ENCODE measurements at regions not wholly inside any gene's neighbourhood (a gene's known extent, or its start where the extent isn't known, plus 50 kb on each side); places are given as distances from the start of the nearest gene placed in this dataset.

DNA sequence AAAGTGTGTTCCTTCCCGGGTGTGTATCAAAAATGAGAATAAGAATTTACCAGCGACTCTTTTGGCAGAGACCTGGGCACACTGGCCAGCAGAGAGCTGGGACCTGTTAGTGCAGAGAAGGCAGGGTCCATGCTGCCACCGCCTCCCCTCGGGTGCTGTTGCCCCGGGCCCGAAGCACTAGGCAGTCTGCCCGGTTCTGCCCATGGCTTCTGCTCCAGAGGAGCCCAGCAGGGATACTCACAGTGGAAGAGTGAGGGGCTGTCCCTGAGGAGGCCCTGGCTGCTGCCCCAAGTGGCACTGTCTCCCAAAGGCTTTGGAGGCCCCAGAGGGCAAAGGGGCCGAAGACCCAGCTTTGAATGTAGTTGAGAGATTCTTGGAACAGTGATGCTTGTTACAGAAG is 80.5 kb downstream of the MIS18A start:
- H3K27ac ChIP-seq (ENCODE audit: low read length) = no peak overlapping the region
- H3K27me3 ChIP-seq (ENCODE audit: low read length) = peaks cover 59% of the 10 kb centered on the region
- no peaks in the 10 kb centered on the region for H4K20me1 ChIP-seq (ENCODE audit: low read length)
- no peaks in the 10 kb centered on the region for H3K79me2 ChIP-seq (ENCODE audit: low read length)
- ATAC-seq (no peak), DNase-seq (no peak)
- no peak overlapping the region for H3K4me3 ChIP-seq (ENCODE audit: low read length)
- no peak overlapping the region for H3K9ac ChIP-seq (ENCODE audit: low read length)
- no peaks in the 10 kb centered on the region for H3F3A ChIP-seq (ENCODE audit: low read length, unreplicated experiment)
- TF ChIP-seq, protein P1, sequence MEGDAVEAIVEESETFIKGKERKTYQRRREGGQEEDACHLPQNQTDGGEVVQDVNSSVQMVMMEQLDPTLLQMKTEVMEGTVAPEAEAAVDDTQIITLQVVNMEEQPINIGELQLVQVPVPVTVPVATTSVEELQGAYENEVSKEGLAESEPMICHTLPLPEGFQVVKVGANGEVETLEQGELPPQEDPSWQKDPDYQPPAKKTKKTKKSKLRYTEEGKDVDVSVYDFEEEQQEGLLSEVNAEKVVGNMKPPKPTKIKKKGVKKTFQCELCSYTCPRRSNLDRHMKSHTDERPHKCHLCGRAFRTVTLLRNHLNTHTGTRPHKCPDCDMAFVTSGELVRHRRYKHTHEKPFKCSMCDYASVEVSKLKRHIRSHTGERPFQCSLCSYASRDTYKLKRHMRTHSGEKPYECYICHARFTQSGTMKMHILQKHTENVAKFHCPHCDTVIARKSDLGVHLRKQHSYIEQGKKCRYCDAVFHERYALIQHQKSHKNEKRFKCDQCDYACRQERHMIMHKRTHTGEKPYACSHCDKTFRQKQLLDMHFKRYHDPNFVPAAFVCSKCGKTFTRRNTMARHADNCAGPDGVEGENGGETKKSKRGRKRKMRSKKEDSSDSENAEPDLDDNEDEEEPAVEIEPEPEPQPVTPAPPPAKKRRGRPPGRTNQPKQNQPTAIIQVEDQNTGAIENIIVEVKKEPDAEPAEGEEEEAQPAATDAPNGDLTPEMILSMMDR (conservative IDR thresholded peaks at IDR 0.05; ENCODE audit: low read depth, low read length) = no peak
- TF ChIP-seq EZH2phosphoT487 (IDR thresholded peaks at IDR 0.05; ENCODE audit: borderline replicate concordance, low read length) = no peak
- TF ChIP-seq EZH2 (IDR thresholded peaks at IDR 0.05; ENCODE audit: low read length, unreplicated experiment) = no peak
- H3K4me1 ChIP-seq (ENCODE audit: insufficient read depth, low read length) = no peaks in the 10 kb centered on the region
- no peak overlapping the region for H2AFZ ChIP-seq (ENCODE audit: low read length)
- ChIA-PET POLR2A (ENCODE audit: unreplicated experiment) (no interaction called here), CTCF (no interaction called here)
- no peaks in the 10 kb centered on the region for H3K9me2 ChIP-seq (replicated peaks; ENCODE audit: low read length)
- no TSS peak for BruUV-seq (replicated peaks)
- H3K4me2 ChIP-seq (ENCODE audit: low read length) = no peak overlapping the region
- H3K9me3 ChIP-seq (ENCODE audit: low read length) = no peaks in the 10 kb centered on the region
- intact Hi-C loops (cut with micrococcal nuclease) = no loop called here
- H3K36me3 ChIP-seq (ENCODE audit: low read depth, low read length) = no peaks in the 10 kb centered on the region

DNA sequence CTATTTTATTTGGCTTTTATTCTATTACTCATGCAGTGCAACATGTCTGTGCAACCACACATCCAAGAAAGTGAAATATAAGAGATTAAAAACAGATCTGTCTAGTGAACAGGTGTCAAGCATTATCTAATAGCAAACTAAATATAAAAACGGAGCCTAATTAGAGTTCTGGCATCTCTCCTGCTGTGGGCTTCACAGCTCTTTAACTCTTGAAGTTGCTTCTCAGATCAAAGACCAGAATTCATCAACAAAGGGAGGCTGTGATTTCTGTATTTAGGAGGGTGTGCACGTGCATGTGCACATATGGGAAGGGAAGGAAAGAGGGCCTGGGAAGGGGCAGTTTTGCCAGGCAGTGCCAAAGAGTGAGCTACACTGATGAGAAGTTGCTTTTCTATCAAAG is 81.0 kb downstream of the MIS18A start:
- no peaks in the 10 kb centered on the region for H3K36me3 ChIP-seq (ENCODE audit: low read depth, low read length)
- intact Hi-C loops (cut with micrococcal nuclease) = no loop called here
- no peak for DNase-seq
- H3K9ac ChIP-seq (ENCODE audit: low read length) = no peak overlapping the region
- H3K4me2 ChIP-seq (ENCODE audit: low read length) = no peak overlapping the region
- ChIA-PET CTCF (no interaction called here), POLR2A (ENCODE audit: unreplicated experiment) (no interaction called here)
- no peak for ATAC-seq
- H3K4me3 ChIP-seq (ENCODE audit: low read length) = no peak overlapping the region
- TF ChIP-seq EZH2phosphoT487 (IDR thresholded peaks at IDR 0.05; ENCODE audit: borderline replicate concordance, low read length) (no peak), EZH2 (IDR thresholded peaks at IDR 0.05; ENCODE audit: low read length, unreplicated experiment) (no peak)
- TF ChIP-seq, protein P1 (conservative IDR thresholded peaks at IDR 0.05; ENCODE audit: low read depth, low read length) = no peak
- no TSS peak for BruUV-seq (replicated peaks)
- H4K20me1 ChIP-seq (ENCODE audit: low read length) = no peaks in the 10 kb centered on the region
- no peaks in the 10 kb centered on the region for H3K79me2 ChIP-seq (ENCODE audit: low read length)
- no peak overlapping the region for H3K27ac ChIP-seq (ENCODE audit: low read length)
- H3K4me1 ChIP-seq (ENCODE audit: insufficient read depth, low read length) = no peaks in the 10 kb centered on the region
- peaks cover 62% of the 10 kb centered on the region for H3K27me3 ChIP-seq (ENCODE audit: low read length)
- H3K9me2 ChIP-seq (replicated peaks; ENCODE audit: low read length) = no peaks in the 10 kb centered on the region
- no peak overlapping the region for H2AFZ ChIP-seq (ENCODE audit: low read length)
- no peaks in the 10 kb centered on the region for H3F3A ChIP-seq (ENCODE audit: low read length, unreplicated experiment)
- no peaks in the 10 kb centered on the region for H3K9me3 ChIP-seq (ENCODE audit: low read length)

DNA sequence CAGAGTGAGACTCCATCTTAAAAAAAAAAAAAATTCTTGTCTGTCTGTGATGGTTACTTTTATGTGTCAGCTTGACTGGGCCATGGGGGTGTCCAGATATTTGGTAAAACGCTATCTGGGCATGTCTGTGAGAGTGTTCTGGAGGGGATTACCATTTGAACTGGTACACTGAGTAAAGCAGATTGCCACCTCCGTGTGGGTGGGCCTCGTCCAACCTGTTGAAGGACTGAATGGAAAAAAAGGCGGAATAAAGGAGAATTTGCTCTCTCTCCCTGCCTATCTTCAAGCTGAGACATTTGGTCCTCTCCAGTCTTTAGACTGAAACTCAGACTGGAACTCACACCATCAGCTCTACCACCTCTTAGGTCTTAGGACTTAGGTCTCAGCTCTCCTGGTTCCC is 82.8 kb downstream of the MIS18A start:
- ATAC-seq (no peak), DNase-seq (no peak)
- Histone ChIP-seq H3F3A (ENCODE audit: low read length, unreplicated experiment) (no peaks in the 10 kb centered on the region), H3K4me3 (ENCODE audit: low read length) (no peak overlapping the region), H3K27me3 (ENCODE audit: low read length) (peaks cover 68% of the 10 kb centered on the region), H4K20me1 (ENCODE audit: low read length) (no peaks in the 10 kb centered on the region), H3K36me3 (ENCODE audit: low read depth, low read length) (no peaks in the 10 kb centered on the region), H3K9me2 (replicated peaks; ENCODE audit: low read length) (no peaks in the 10 kb centered on the region), H3K9me3 (ENCODE audit: low read length) (no peaks in the 10 kb centered on the region), H3K4me1 (ENCODE audit: insufficient read depth, low read length) (no peaks in the 10 kb centered on the region), H3K27ac (ENCODE audit: low read length) (no peak overlapping the region), H3K9ac (ENCODE audit: low read length) (no peak overlapping the region), H3K79me2 (ENCODE audit: low read length) (no peaks in the 10 kb centered on the region), H2AFZ (ENCODE audit: low read length) (no peak overlapping the region), H3K4me2 (ENCODE audit: low read length) (no peak overlapping the region)
- ChIA-PET POLR2A (ENCODE audit: unreplicated experiment) (no interaction called here), CTCF (no interaction called here)
- no peak for TF ChIP-seq EZH2 (IDR thresholded peaks at IDR 0.05; ENCODE audit: low read length, unreplicated experiment)
- no peak for TF ChIP-seq EZH2phosphoT487 (IDR thresholded peaks at IDR 0.05; ENCODE audit: borderline replicate concordance, low read length)
- TF ChIP-seq, protein P1 (conservative IDR thresholded peaks at IDR 0.05; ENCODE audit: low read depth, low read length) = no peak
- intact Hi-C loops (cut with micrococcal nuclease) = no loop called here
- BruUV-seq (replicated peaks) = no TSS peak
